ENCODE measurements at regions not wholly inside any gene's neighbourhood (a gene's known extent, or its start where the extent isn't known, plus 50 kb on each side); places are given as distances from the start of the nearest gene placed in this dataset.

GRCh38 chr20:39295301-39295700 lies 333.2 kb downstream of the DHX35 start:
- CTCF ChIA-PET = interaction anchor here (0.9 to 1.1 kb wide), 2 partner anchors 103 to 183 kb away, joined by 3 read pairs; no protein-coding TSS in a partner anchor

DNA sequence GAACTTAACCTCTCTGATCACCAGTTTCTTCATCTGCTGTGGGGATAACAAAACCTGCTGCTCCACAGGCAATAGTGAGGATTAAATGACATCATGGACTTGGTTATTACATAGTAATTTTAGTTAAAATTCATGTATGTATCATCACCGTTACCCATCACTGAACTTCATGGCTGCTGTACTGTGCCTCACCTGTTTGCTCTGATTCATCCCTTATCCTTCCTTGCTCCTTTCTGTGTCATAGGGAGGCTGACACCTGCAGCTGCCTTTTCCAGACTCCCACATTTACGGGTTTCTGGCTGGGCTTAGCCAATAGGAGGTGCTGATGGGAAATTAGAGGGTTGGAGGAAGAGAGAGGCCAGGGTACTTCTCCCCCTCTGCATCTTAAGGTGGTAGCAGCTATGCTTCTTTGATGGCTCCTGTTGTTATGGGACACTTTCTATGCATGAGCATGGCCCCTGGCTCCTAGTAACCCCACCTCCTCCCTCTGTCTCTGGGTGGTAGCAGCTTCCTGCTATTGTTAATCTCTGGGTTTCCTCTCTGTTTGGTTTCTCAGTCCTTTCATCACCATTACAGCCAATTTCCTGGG lies 332.1 kb downstream of the DHX35 start:
- peak; percentile 90 for ATAC-seq
- Mint-ChIP-seq H3K9me3 (peaks cover 8% of the 10 kb centered on the region), H3K4me1 (peaks cover 57% of the 10 kb centered on the region), H3K36me3 (peaks cover under 1% of the 10 kb centered on the region; the same call in 1 of the 2 replicates), H3K4me3 (no peak overlapping the region), H3K27ac (peak overlapping the region; percentile 79), H3K27me3 (ENCODE audit: low read depth) (no peaks in the 10 kb centered on the region)
- ChIA-PET POLR2A (no interaction called here), CTCF (interaction anchor here (0.8 to 2.1 kb wide), 5 partner anchors 11 to 135 kb away, joined by 4 to 6 read pairs (median 5); no protein-coding TSS in a partner anchor)
- peak; percentile 14 for DNase-seq (ENCODE audit: low spot score)
- TF ChIP-seq E2F4 (CRISPR knock-in tag; IDR thresholded peaks at IDR 0.05; ENCODE audit: borderline replicate concordance, low read depth) = no peak
- TF ChIP-seq ESRRA (CRISPR knock-in tag; IDR thresholded peaks at IDR 0.05; ENCODE audit: borderline replicate concordance) = no peak
- TF ChIP-seq, protein P1, sequence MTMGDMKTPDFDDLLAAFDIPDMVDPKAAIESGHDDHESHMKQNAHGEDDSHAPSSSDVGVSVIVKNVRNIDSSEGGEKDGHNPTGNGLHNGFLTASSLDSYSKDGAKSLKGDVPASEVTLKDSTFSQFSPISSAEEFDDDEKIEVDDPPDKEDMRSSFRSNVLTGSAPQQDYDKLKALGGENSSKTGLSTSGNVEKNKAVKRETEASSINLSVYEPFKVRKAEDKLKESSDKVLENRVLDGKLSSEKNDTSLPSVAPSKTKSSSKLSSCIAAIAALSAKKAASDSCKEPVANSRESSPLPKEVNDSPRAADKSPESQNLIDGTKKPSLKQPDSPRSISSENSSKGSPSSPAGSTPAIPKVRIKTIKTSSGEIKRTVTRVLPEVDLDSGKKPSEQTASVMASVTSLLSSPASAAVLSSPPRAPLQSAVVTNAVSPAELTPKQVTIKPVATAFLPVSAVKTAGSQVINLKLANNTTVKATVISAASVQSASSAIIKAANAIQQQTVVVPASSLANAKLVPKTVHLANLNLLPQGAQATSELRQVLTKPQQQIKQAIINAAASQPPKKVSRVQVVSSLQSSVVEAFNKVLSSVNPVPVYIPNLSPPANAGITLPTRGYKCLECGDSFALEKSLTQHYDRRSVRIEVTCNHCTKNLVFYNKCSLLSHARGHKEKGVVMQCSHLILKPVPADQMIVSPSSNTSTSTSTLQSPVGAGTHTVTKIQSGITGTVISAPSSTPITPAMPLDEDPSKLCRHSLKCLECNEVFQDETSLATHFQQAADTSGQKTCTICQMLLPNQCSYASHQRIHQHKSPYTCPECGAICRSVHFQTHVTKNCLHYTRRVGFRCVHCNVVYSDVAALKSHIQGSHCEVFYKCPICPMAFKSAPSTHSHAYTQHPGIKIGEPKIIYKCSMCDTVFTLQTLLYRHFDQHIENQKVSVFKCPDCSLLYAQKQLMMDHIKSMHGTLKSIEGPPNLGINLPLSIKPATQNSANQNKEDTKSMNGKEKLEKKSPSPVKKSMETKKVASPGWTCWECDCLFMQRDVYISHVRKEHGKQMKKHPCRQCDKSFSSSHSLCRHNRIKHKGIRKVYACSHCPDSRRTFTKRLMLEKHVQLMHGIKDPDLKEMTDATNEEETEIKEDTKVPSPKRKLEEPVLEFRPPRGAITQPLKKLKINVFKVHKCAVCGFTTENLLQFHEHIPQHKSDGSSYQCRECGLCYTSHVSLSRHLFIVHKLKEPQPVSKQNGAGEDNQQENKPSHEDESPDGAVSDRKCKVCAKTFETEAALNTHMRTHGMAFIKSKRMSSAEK (CRISPR knock-in tag; IDR thresholded peaks at IDR 0.05; ENCODE audit: borderline replicate concordance) = no peak
- TF ChIP-seq EMX1 (CRISPR knock-in tag; IDR thresholded peaks at IDR 0.05) = no peak
- TF ChIP-seq GABPB1 (CRISPR knock-in tag; IDR thresholded peaks at IDR 0.05) = no peak
- no peak for TF ChIP-seq ZNF396 (CRISPR knock-in tag; IDR thresholded peaks at IDR 0.05; ENCODE audit: borderline replicate concordance)
- TF ChIP-seq E2F5 (CRISPR knock-in tag; IDR thresholded peaks at IDR 0.05) = no peak

More at GRCh38 chr20:39295301-39295700, 333.2 kb downstream of the DHX35 start:
- H3K36me3 Mint-ChIP-seq = no peaks in the 10 kb centered on the region; the same call in 1 of the 2 replicates
- ATAC-seq (no peak), DNase-seq (ENCODE audit: low spot score) (no peak)
- TF ChIP-seq HMGXB4 (CRISPR knock-in tag; IDR thresholded peaks at IDR 0.05) (no peak), TEAD1 (CRISPR knock-in tag; IDR thresholded peaks at IDR 0.05) (no peak), TP53 (CRISPR knock-in tag; IDR thresholded peaks at IDR 0.05) (no peak), ZNF219 (CRISPR knock-in tag; IDR thresholded peaks at IDR 0.05; ENCODE audit: borderline replicate concordance) (no peak), TCF7 (CRISPR knock-in tag; IDR thresholded peaks at IDR 0.05; ENCODE audit: low read depth) (no peak), HMGA2 (CRISPR knock-in tag; IDR thresholded peaks at IDR 0.05) (no peak), PRRX2 (CRISPR knock-in tag; IDR thresholded peaks at IDR 0.05) (no peak), ZNF396 (CRISPR knock-in tag; IDR thresholded peaks at IDR 0.05; ENCODE audit: borderline replicate concordance) (no peak)
- TF ChIP-seq, protein P2, sequence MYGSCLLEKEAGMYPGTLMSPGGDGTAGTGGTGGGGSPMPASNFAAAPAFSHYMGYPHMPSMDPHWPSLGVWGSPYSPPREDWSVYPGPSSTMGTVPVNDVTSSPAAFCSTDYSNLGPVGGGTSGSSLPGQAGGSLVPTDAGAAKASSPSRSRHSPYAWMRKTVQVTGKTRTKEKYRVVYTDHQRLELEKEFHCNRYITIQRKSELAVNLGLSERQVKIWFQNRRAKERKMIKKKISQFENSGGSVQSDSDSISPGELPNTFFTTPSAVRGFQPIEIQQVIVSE (CRISPR knock-in tag; IDR thresholded peaks at IDR 0.05; ENCODE audit: borderline replicate concordance) = no peak
- TF ChIP-seq, protein P1 (CRISPR knock-in tag; IDR thresholded peaks at IDR 0.05; ENCODE audit: borderline replicate concordance) = no peak
- TF ChIP-seq, protein P3, sequence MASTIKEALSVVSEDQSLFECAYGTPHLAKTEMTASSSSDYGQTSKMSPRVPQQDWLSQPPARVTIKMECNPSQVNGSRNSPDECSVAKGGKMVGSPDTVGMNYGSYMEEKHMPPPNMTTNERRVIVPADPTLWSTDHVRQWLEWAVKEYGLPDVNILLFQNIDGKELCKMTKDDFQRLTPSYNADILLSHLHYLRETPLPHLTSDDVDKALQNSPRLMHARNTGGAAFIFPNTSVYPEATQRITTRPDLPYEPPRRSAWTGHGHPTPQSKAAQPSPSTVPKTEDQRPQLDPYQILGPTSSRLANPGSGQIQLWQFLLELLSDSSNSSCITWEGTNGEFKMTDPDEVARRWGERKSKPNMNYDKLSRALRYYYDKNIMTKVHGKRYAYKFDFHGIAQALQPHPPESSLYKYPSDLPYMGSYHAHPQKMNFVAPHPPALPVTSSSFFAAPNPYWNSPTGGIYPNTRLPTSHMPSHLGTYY (CRISPR knock-in tag; IDR thresholded peaks at IDR 0.05) = no peak
- no peak overlapping the region for H3K4me3 Mint-ChIP-seq
- H3K27me3 Mint-ChIP-seq (ENCODE audit: low read depth) = no peaks in the 10 kb centered on the region
- POLR2A ChIA-PET = no interaction called here
- peaks cover 7% of the 10 kb centered on the region for H3K9me3 Mint-ChIP-seq
- peaks cover 47% of the 10 kb centered on the region for H3K4me1 Mint-ChIP-seq
- peak overlapping the region; percentile 79; the same call in 1 of the 2 replicates for H3K27ac Mint-ChIP-seq

Data from WTC11 (cell line).